Upper lobe of left lung (tissue), 6 donors: ENCODE measurements at regions not wholly inside any gene's neighbourhood (a gene's known extent, or its start where the extent isn't known, plus 50 kb on each side); places are given as distances from the start of the nearest gene placed in this dataset.

ENCODE experiments used
- ATAC-seq, 2 donors: fragments of 200-7000 bp; cut with Tn5 transposase; one replicate each; pipeline ENCODE4 v1.9.1; 2022; ENCODE audit warnings: mild to moderate bottlenecking in 2 of 2, moderate library complexity in 2 of 2; ENCODE audit not compliant: low FRiP score in 2 of 2
- DNase-seq, 2 donors: peaks; one replicate each; pipeline ENCODE4 v3.0.0-alpha.2; 2019 to 2020
- H3K27ac ChIP-seq, 4 donors: fragments of 200-600 bp; sonication (generic); one replicate each; pipeline ENCODE4 v1.5.1; 2016 to 2019
- H3K27me3 ChIP-seq, 4 donors: fragments of 200-600 bp; sonication (generic); one replicate each; pipeline ENCODE4 v1.5.1; 2017 to 2019
- H3K36me3 ChIP-seq, 4 donors: fragments of 200-600 bp; sonication (generic); one replicate each; pipeline ENCODE4 v1.5.1; 2016 to 2019
- H3K4me1 ChIP-seq, 4 donors: fragments of 200-600 bp; sonication (generic); one replicate each; pipeline ENCODE4 v1.5.1; 2018 to 2019
- H3K4me3 ChIP-seq, 4 donors: fragments of 200-600 bp; sonication (generic); one replicate each; pipeline ENCODE4 v1.5.1; 2017 to 2019; ENCODE audit warnings: mild to moderate bottlenecking in 2 of 4, moderate library complexity in 1 of 4
- H3K9me3 ChIP-seq, 4 donors: fragments of 200-600 bp; sonication (generic); one replicate each; pipeline ENCODE4 v1.5.1; 2018 to 2019
- EP300 ChIP-seq, 4 donors: sonication (generic); formaldehyde crosslinking; IDR thresholded peaks; one replicate each; pipeline ENCODE4 v1.5.1; 2017; ENCODE audit warnings: antibody characterized with exemption in 4 of 4, control low read depth in 2 of 4
- POLR2A ChIP-seq, 4 donors: fragments of 450-650 bp; IDR thresholded peaks; one replicate each; pipeline ENCODE4 v1.5.1; 2016 to 2017; ENCODE audit warnings: antibody characterized with exemption in 4 of 4, mild to moderate bottlenecking in 2 of 4
- POLR2AphosphoS5 ChIP-seq, 2 donors: sonication (generic); formaldehyde crosslinking; IDR thresholded peaks; one replicate each; pipeline ENCODE4 v1.5.1; 2017; ENCODE audit warnings: antibody characterized with exemption in 2 of 2
- WGBS, 2 donors: methylation state at CpG; one replicate each; pipeline ENCODE4 v1.1.5; 2017 to 2018; 5-methylcytosine and 5-hydroxymethylcytosine counted together
- TF ChIP-seq, protein P1 (sequence below), 6 experiments: fragments of 450-650 bp in 4 of 6; fragments of 200-600 bp in 2 of 6; sonication (generic) in 2 of 6; IDR thresholded peaks; one replicate each; pipeline ENCODE4 v1.5.1; 2016 to 2019; ENCODE audit warnings: antibody characterized with exemption in 6 of 6
- donor health status: DM: no; HTN: no; CAD: no; lungs with moderate emphysema.
- donor health status: DM: no; HTN: yes; CAD: no; lungs with severe emphysema.

DNA sequence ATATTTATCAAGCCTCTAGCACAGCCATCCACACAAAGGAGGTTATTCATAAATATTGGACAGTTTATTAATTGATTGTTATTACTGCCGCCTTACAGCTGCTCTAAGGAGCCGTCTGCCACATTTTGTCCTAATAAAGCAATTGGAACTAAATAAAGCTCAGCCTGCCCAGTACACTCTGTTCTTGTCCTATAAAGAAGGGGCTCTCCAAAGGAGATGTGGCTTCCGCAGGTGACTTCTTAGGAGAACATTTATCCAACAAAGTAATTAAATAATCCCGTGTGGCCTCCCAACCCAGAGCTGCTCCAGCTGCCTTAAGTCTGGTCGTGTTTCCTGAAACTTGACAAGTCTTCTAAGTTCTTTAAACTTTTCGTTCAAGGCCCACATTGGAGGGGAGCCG is 497.7 kb downstream of the NPHP4 start:
- H3K9me3 ChIP-seq = no peaks in the 10 kb centered on the region
- H3K27me3 ChIP-seq = peaks cover 0 to 4% (median 0%) of the 10 kb centered on the region in 4 donors
- no peak for DNase-seq
- H3K27ac ChIP-seq = no peak overlapping the region
- no peaks in the 10 kb centered on the region for H3K36me3 ChIP-seq
- TF ChIP-seq, protein P1, sequence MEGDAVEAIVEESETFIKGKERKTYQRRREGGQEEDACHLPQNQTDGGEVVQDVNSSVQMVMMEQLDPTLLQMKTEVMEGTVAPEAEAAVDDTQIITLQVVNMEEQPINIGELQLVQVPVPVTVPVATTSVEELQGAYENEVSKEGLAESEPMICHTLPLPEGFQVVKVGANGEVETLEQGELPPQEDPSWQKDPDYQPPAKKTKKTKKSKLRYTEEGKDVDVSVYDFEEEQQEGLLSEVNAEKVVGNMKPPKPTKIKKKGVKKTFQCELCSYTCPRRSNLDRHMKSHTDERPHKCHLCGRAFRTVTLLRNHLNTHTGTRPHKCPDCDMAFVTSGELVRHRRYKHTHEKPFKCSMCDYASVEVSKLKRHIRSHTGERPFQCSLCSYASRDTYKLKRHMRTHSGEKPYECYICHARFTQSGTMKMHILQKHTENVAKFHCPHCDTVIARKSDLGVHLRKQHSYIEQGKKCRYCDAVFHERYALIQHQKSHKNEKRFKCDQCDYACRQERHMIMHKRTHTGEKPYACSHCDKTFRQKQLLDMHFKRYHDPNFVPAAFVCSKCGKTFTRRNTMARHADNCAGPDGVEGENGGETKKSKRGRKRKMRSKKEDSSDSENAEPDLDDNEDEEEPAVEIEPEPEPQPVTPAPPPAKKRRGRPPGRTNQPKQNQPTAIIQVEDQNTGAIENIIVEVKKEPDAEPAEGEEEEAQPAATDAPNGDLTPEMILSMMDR (IDR thresholded peaks at IDR 0.05) = no peak
- TF ChIP-seq EP300 (IDR thresholded peaks at IDR 0.05) (no peak), POLR2A (IDR thresholded peaks at IDR 0.05) (no peak), POLR2AphosphoS5 (IDR thresholded peaks at IDR 0.05) (no peak)
- ATAC-seq = no peak
- WGBS, 2 donors = 41 to 54% methylated on average over 7 of the region's 7 CpGs
- no peak overlapping the region for H3K4me3 ChIP-seq
- H3K4me1 ChIP-seq = no peaks in the 10 kb centered on the region

DNA sequence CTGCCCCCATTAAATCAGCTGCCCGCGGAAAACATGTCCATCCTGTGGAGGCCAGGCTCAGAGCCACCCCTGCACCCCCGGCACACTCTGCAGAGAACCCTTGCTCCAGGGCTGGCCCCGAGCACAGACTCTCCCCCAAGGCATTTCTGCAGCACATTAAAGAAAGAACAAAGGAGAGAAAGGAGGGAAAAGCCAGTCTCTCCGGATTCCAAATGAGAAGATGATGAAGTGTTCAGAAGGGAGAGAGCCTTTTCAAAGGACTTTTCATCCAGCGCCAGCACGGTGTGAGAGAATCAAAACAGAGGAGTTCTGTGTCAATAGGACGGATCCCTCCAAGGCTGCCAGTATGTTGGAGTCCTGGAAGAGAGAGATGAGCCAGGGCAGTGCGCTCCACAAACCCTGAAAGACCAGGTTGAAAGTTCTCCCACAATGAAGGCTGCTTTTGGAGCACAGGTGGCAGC is 498.3 kb downstream of the NPHP4 start:
- Histone ChIP-seq H3K4me1 (no peaks in the 10 kb centered on the region), H3K36me3 (no peaks in the 10 kb centered on the region), H3K27ac (no peak overlapping the region), H3K4me3 (no peak overlapping the region), H3K9me3 (no peaks in the 10 kb centered on the region), H3K27me3 (peaks cover 0 to 4% (median 0%) of the 10 kb centered on the region in 4 donors)
- DNase-seq (no peak), ATAC-seq (no peak)
- TF ChIP-seq POLR2AphosphoS5 (IDR thresholded peaks at IDR 0.05) (no peak), EP300 (IDR thresholded peaks at IDR 0.05) (no peak)
- TF ChIP-seq, protein P1 (IDR thresholded peaks at IDR 0.05) = no peak
- 58 to 61% methylated on average over 8 to 9 of the region's 9 CpGs for WGBS, 2 donors

DNA sequence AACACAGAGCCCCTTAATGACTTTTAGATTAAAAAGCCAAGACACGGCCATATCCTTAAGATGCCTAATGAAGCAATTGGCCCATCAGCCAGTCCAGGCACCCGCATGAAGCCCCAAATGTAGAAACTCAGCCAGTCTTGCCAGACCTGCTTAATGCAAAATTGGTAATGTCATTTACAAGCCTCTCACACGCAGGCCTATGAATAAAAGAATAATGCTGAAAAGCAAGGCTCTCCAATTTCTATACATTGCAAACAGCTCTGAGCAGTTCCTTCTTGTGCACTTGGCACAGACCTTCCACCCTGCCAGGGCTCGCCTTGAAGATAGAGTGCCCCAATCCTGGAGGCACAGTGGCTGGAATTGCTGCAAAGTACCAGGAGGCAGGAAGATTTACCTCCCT is 498.9 kb downstream of the NPHP4 start:
- no peaks in the 10 kb centered on the region for H3K4me1 ChIP-seq
- H3K4me3 ChIP-seq = no peak overlapping the region
- H3K27me3 ChIP-seq = peaks cover 0 to 4% (median 0%) of the 10 kb centered on the region in 4 donors
- no peak for ATAC-seq
- H3K27ac ChIP-seq = no peak overlapping the region
- no peak for TF ChIP-seq EP300 (IDR thresholded peaks at IDR 0.05)
- TF ChIP-seq, protein P1 (IDR thresholded peaks at IDR 0.05) = no peak
- H3K9me3 ChIP-seq = no peaks in the 10 kb centered on the region
- WGBS, 2 donors = 72 to 83% methylated on average over 4 of the region's 4 CpGs
- DNase-seq = no peak
- no peaks in the 10 kb centered on the region for H3K36me3 ChIP-seq

DNA sequence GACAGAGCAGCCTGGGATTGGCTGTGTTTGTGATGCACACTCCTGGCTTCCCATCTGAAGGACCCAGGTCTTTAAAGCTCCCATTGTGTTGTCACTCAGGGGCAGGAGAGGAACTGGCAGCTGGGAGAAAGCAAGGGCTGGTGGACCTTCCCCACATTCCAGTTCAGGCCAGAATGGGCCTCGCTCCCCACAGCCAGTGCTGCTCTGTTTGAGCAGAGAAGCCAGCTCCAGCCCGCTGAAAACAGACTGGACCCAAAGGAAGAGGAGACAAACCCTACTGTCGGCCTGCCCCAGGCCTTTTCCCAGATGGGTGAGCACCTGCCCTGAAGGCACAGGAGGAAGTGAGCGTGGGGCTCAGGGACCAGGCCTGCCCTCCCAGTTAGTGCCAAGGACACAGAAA is 499.4 kb downstream of the NPHP4 start:
- Histone ChIP-seq H3K4me1 (no peaks in the 10 kb centered on the region), H3K9me3 (no peaks in the 10 kb centered on the region), H3K27ac (no peak overlapping the region), H3K27me3 (peaks cover 0 to 4% (median 0%) of the 10 kb centered on the region in 4 donors), H3K4me3 (no peak overlapping the region), H3K36me3 (no peaks in the 10 kb centered on the region)
- TF ChIP-seq POLR2A (IDR thresholded peaks at IDR 0.05) (no peak), POLR2AphosphoS5 (IDR thresholded peaks at IDR 0.05) (no peak), EP300 (IDR thresholded peaks at IDR 0.05) (no peak)
- TF ChIP-seq, protein P1 (IDR thresholded peaks at IDR 0.05) = no peak
- WGBS, 2 donors = 82 to 85% methylated on average over 4 of the region's 4 CpGs
- DNase-seq = no peak
- ATAC-seq = no peak

DNA sequence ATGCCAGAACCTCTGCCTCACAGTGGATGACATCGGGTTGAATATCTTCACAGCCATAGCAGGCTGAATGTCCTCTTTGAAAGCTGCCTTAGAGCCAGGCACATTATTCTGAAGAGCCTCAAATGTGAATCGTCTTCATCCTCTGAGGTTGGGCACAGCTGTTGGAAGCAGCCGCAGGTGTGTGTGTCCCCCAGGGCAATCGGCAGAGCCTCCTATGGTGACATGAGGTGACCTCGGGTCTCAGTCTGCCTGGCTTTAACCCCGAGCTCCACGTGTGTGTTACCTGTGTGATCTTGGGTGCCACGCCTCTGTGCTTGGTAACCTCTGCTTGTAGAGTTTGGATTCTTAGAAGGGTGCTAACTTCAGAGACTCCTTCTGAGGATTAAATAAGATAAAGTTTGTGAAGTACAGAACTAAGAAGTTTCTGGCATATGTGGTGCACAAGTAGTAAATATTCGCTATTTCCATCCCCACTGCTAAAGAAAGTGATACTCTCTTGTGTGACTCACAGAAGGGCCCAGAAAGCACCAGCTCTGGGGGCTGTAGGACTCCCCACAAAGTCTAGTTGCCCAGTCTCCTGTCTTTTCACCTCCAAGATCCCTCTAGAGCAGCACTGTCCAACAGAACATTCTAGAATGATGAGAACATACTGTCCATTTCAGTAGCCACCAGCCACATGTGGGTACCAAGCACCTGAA is 500.9 kb downstream of the NPHP4 start:
- Histone ChIP-seq H3K9me3 (no peaks in the 10 kb centered on the region), H3K27ac (no peak overlapping the region), H3K4me1 (no peaks in the 10 kb centered on the region), H3K36me3 (no peaks in the 10 kb centered on the region), H3K4me3 (no peak overlapping the region), H3K27me3 (peaks cover 0 to 4% (median 0%) of the 10 kb centered on the region in 4 donors)
- DNase-seq = no peak
- TF ChIP-seq EP300 (IDR thresholded peaks at IDR 0.05) = no peak
- no peak for TF ChIP-seq POLR2A (IDR thresholded peaks at IDR 0.05)
- TF ChIP-seq POLR2AphosphoS5 (IDR thresholded peaks at IDR 0.05) = no peak
- TF ChIP-seq, protein P1 (IDR thresholded peaks at IDR 0.05) = no peak
- no peak for ATAC-seq
- 66 to 77% methylated on average over 7 to 9 of the region's 9 CpGs for WGBS, 2 donors
